ENCODE measurements at regions not wholly inside any gene's neighbourhood (a gene's known extent, or its start where the extent isn't known, plus 50 kb on each side); places are given as distances from the start of the nearest gene placed in this dataset.

DNA sequence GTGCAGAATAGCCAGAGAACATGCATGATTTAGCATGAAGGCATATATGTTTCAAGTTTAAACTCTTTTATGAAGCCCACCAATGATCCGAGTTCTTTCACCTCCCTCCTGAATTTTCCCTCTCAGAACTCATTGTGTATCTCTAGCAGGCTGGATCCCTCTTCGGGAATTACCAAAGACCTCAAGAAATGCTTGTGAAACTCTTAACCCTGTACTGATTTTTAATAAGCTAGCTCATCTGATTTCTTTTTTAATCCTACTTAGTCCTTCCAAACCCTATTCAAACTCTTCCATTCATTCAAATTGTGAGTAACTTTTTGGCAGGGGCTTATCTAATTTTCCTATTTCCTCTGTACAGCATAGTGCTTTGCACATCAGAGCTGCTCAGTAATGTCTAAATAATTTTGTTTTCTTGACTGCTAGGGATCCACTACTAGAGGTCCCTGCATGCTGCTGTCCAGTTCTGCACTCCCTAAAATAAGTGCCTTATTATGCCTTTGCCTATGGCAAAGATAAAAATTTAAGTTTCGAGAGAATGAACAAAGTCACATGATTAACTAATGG, 723.8 kb downstream of the CDH11 start:
- no peak for DNase-seq
- Histone ChIP-seq H3K4me3 (ENCODE audit: low read depth, low read length) (no peak overlapping the region), H3K27me3 (ENCODE audit: insufficient read depth, low read depth, severe bottlenecking) (no peaks in the 10 kb centered on the region), H3K9me3 (ENCODE audit: severe bottlenecking) (no peaks in the 10 kb centered on the region), H3K36me3 (no peaks in the 10 kb centered on the region), H3K27ac (no peak overlapping the region)
- no peak for TF ChIP-seq CTCF (IDR thresholded peaks at IDR 0.05; ENCODE audit: low read depth, low read length)

GRCh38 chr16:64397042-64397441, 724.8 kb downstream of the CDH11 start:
- Histone ChIP-seq H3K27me3 (ENCODE audit: insufficient read depth, low read depth, severe bottlenecking) (no peaks in the 10 kb centered on the region), H3K36me3 (no peaks in the 10 kb centered on the region), H3K9me3 (ENCODE audit: severe bottlenecking) (no peaks in the 10 kb centered on the region), H3K27ac (no peak overlapping the region), H3K4me3 (ENCODE audit: low read depth, low read length) (no peak overlapping the region)
- DNase-seq, result no peak
- TF ChIP-seq CTCF (IDR thresholded peaks at IDR 0.05; ENCODE audit: low read depth, low read length), result no peak

DNA sequence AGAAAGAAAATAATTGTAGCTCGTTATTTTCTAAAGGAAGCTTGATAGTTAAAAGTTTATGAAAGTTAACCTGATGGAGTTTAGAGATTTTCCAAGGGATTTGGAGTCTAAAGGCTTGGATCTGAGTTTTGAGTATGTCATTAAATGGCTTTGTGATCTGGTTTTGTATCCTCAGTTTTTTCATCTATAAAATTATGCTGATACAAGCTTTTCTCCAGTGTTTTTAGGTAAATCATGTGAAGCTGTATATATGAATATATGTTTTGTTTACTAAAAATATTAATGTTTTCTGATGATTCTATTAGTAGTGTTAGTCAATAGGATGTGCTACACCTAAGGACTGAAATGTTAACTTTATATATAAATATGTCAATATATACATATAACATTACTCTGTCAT, 727.8 kb downstream of the CDH11 start:
- H3K36me3 ChIP-seq, result no peaks in the 10 kb centered on the region
- no peaks in the 10 kb centered on the region for H3K27me3 ChIP-seq (ENCODE audit: insufficient read depth, low read depth, severe bottlenecking)
- H3K4me3 ChIP-seq (ENCODE audit: low read depth, low read length), result no peak overlapping the region
- H3K27ac ChIP-seq, result no peak overlapping the region
- H3K9me3 ChIP-seq (ENCODE audit: severe bottlenecking), result no peaks in the 10 kb centered on the region
- no peak for DNase-seq
- TF ChIP-seq CTCF (IDR thresholded peaks at IDR 0.05; ENCODE audit: low read depth, low read length), result no peak

- DNase-seq, result no peak
- Histone ChIP-seq H3K36me3 (no peaks in the 10 kb centered on the region), H3K9me3 (ENCODE audit: severe bottlenecking) (no peaks in the 10 kb centered on the region), H3K27ac (no peak overlapping the region), H3K4me3 (ENCODE audit: low read depth, low read length) (no peak overlapping the region), H3K27me3 (ENCODE audit: insufficient read depth, low read depth, severe bottlenecking) (no peaks in the 10 kb centered on the region)
- no peak for TF ChIP-seq CTCF (IDR thresholded peaks at IDR 0.05; ENCODE audit: low read depth, low read length)
Observed at GRCh38 chr16:64392456-64392855, 729.4 kb downstream of the CDH11 start.

DNA sequence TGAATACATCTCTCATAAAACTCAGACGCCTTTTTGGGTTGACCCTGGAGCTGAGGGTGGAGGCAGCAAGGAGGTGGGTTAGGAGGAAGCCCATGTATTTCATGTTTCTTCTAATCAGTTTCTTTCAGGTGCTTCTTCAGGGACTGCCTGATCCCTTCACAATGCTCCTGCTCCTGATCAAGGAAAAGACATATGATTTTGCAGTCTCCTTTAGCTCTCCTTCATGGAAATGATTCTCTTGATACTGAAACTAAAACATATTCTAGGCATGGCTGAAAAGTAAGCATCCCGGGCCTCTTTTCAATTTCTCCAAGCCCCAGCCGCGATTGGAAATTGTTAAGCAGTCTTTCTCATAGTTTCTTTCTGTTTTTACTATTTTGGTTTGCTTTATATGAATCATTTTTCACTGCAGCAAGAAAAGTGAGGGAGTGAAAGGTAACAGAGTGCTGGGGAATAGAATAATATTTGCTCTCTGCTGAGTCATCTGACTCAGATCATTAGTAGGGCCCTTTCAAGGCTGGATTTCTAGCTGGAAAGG, 730.7 kb downstream of the CDH11 start:
- no peaks in the 10 kb centered on the region for H3K9me3 ChIP-seq (ENCODE audit: severe bottlenecking)
- no peak for TF ChIP-seq CTCF (IDR thresholded peaks at IDR 0.05; ENCODE audit: low read depth, low read length)
- no peaks in the 10 kb centered on the region for H3K27me3 ChIP-seq (ENCODE audit: insufficient read depth, low read depth, severe bottlenecking)
- H3K27ac ChIP-seq, result no peak overlapping the region
- DNase-seq, result no peak
- H3K36me3 ChIP-seq, result no peaks in the 10 kb centered on the region
- H3K4me3 ChIP-seq (ENCODE audit: low read depth, low read length), result no peak overlapping the region

- Histone ChIP-seq H3K27ac (no peak overlapping the region), H3K27me3 (ENCODE audit: insufficient read depth, low read depth, severe bottlenecking) (no peaks in the 10 kb centered on the region), H3K4me3 (ENCODE audit: low read depth, low read length) (no peak overlapping the region), H3K36me3 (no peaks in the 10 kb centered on the region), H3K9me3 (ENCODE audit: severe bottlenecking) (no peaks in the 10 kb centered on the region)
- no peak for DNase-seq
- no peak for TF ChIP-seq CTCF (IDR thresholded peaks at IDR 0.05; ENCODE audit: low read depth, low read length)
Observed at GRCh38 chr16:64390102-64390501, 731.8 kb downstream of the CDH11 start.
